T-helper 1 cell treated with Interleukin-12 subunit alpha and Interleukin-12 subunit beta and Interleukin-4 antibody, amounts not matched to agents 30 μg/mL and 1 μg/mL, for 36 hours (primary cell): ENCODE measurements at regions not wholly inside any gene's neighbourhood (a gene's known extent, or its start where the extent isn't known, plus 50 kb on each side); places are given as distances from the start of the nearest gene placed in this dataset.

Source experiments
- H3K27ac Mint-ChIP-seq: one replicate; pipeline ENCODE4 v1.8.0; 2021; ENCODE audit warnings: mild to moderate bottlenecking, mixed read lengths
- H3K27me3 Mint-ChIP-seq: one replicate; pipeline ENCODE4 v1.8.0; 2021; ENCODE audit warnings: low read depth, mixed read lengths
- H3K36me3 Mint-ChIP-seq: one replicate; pipeline ENCODE4 v1.8.0; 2021; ENCODE audit warnings: low read depth, mixed read lengths
- H3K4me1 Mint-ChIP-seq: one replicate; pipeline ENCODE4 v1.8.0; 2021; ENCODE audit warnings: low read depth, mixed read lengths
- H3K4me3 Mint-ChIP-seq: one replicate; pipeline ENCODE4 v1.8.0; 2021; ENCODE audit warnings: mild to moderate bottlenecking, moderate library complexity, mixed read lengths
- H3K9me3 Mint-ChIP-seq: one replicate; pipeline ENCODE4 v1.8.0; 2021; ENCODE audit warnings: mixed read lengths

DNA sequence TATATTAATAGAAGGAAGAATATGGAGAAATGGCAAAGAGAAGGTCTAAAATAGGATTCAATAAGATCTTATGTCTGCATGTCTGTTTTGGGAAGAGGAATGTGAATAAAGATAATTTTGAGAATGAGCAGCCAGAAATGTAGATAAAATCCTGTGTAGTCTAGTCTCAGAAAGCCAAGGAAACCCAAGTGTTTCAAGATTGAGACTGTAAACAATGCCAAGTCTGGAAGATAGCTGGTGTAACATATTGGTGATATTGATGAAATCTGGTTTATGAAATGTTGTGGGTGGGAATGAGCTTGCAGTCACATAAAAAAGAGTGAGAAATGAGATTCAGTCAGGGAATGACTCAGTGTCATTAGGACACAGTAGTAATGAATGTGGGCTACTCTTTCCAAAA, 1180.3 kb upstream of the PCDH20 start:
- Mint-ChIP-seq H3K9me3 (peaks cover 8% of the 10 kb centered on the region), H3K27me3 (no peaks in the 10 kb centered on the region), H3K4me1 (no peaks in the 10 kb centered on the region), H3K27ac (no peak overlapping the region), H3K4me3 (no peak overlapping the region), H3K36me3 (no peaks in the 10 kb centered on the region)

- no peaks in the 10 kb centered on the region for H3K27me3 Mint-ChIP-seq
- H3K36me3 Mint-ChIP-seq = no peaks in the 10 kb centered on the region
- no peaks in the 10 kb centered on the region for H3K4me1 Mint-ChIP-seq
- H3K9me3 Mint-ChIP-seq = peaks cover 8% of the 10 kb centered on the region
- H3K27ac Mint-ChIP-seq = no peak overlapping the region
- H3K4me3 Mint-ChIP-seq = no peak overlapping the region
Measured at GRCh38 chr13:62593804-62594203, 1178.2 kb upstream of the PCDH20 start.

- H3K27me3 Mint-ChIP-seq = no peaks in the 10 kb centered on the region
- H3K27ac Mint-ChIP-seq = no peak overlapping the region
- no peak overlapping the region for H3K4me3 Mint-ChIP-seq
- peaks cover 3% of the 10 kb centered on the region for H3K9me3 Mint-ChIP-seq
- H3K36me3 Mint-ChIP-seq = no peaks in the 10 kb centered on the region
- H3K4me1 Mint-ChIP-seq = no peaks in the 10 kb centered on the region
Measured at GRCh38 chr13:62583466-62583865, 1167.8 kb upstream of the PCDH20 start.

- Mint-ChIP-seq H3K27me3 (no peaks in the 10 kb centered on the region), H3K36me3 (no peaks in the 10 kb centered on the region), H3K9me3 (peaks cover 3% of the 10 kb centered on the region), H3K4me1 (no peaks in the 10 kb centered on the region), H3K4me3 (no peak overlapping the region), H3K27ac (no peak overlapping the region)
Measured at GRCh38 chr13:62578402-62578801, 1162.8 kb upstream of the PCDH20 start.

DNA sequence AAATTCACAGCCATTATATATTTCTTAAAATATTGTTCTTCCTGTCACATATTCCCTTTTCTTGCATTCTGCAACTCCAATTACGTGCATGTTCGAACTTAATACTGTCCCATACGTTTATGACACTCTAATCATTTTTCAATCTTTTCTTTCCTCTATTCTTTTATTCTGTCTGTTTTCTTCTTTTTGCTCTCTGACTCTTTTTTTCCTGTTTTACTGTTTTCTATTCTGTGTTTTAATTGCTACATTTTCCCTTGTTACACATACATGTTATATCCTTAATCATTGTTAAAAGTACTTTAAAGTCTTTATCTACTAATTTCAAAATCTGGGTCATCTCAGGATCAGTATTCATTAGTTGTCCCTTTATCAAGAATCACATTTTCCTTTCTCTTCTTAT, 1149.1 kb upstream of the PCDH20 start:
- Mint-ChIP-seq H3K4me1 (no peaks in the 10 kb centered on the region), H3K9me3 (no peaks in the 10 kb centered on the region), H3K27ac (no peak overlapping the region), H3K4me3 (no peak overlapping the region), H3K27me3 (no peaks in the 10 kb centered on the region), H3K36me3 (no peaks in the 10 kb centered on the region)

DNA sequence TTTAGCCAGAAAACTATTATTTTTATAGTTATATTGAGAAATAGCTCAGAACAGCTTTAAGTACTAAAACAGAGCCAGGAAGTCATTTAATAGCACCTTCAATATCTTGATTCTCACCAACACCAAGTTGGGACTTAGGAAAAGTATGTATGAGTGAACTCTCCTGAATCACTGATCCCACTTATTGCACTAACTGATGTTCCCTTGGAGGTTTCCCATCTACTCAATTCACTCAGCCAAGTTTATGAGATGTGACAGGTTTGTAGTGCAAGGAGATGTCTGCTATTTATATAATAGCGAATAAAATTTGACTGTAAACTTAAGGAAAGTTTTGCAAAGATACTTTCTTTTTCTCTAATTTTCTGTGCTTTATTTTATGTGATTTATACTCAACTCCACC, 1147.6 kb upstream of the PCDH20 start:
- no peaks in the 10 kb centered on the region for H3K27me3 Mint-ChIP-seq
- H3K36me3 Mint-ChIP-seq = no peaks in the 10 kb centered on the region
- H3K4me1 Mint-ChIP-seq = no peaks in the 10 kb centered on the region
- H3K27ac Mint-ChIP-seq = no peak overlapping the region
- H3K9me3 Mint-ChIP-seq = no peaks in the 10 kb centered on the region
- no peak overlapping the region for H3K4me3 Mint-ChIP-seq

DNA sequence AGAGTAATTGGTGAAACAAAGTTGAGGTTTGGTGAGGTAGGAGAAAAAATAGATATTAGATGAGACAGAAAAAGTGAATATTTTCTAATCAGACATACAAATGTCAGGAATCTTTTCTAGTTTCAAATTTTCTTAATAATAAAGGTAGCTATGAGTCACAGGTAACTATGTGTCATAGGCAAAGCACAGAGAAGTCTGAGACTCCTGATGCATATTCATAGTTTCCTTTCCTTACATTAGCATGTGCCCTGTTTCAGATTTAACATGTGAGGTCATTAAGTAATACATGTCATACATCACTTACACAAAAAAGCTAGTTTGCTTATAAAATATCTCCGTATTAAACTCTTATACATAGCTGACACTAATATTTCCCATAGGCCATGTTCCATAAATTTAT, 1141.3 kb upstream of the PCDH20 start:
- Mint-ChIP-seq H3K9me3 (no peaks in the 10 kb centered on the region), H3K27me3 (no peaks in the 10 kb centered on the region), H3K36me3 (no peaks in the 10 kb centered on the region), H3K4me1 (no peaks in the 10 kb centered on the region), H3K4me3 (no peak overlapping the region), H3K27ac (no peak overlapping the region)

DNA sequence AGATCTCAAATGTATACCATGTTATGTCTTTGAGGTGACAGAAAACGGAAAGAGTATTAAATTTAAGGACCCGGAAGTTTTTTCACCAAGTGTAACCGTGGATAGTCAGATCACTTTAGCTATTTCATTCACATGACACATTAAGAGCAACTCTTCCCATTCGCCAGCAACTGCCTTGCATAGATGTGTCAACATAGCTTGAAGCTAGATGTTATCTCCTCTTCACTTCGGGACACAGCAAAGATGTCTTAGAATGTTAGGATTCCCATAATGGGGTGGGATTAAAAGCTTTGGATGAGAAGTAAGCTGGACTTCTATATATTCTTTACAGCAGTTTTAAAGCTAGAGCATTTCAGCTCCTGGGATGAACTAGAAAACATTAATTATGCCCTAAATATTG, 1135.9 kb upstream of the PCDH20 start:
- Mint-ChIP-seq H3K27me3 (no peaks in the 10 kb centered on the region), H3K36me3 (no peaks in the 10 kb centered on the region), H3K4me1 (no peaks in the 10 kb centered on the region), H3K9me3 (no peaks in the 10 kb centered on the region), H3K27ac (no peak overlapping the region), H3K4me3 (no peak overlapping the region)

GRCh38 chr13:62544928-62545327, 1129.3 kb upstream of the PCDH20 start:
- Mint-ChIP-seq H3K36me3 (no peaks in the 10 kb centered on the region), H3K27me3 (no peaks in the 10 kb centered on the region), H3K4me3 (no peak overlapping the region), H3K27ac (no peak overlapping the region), H3K4me1 (no peaks in the 10 kb centered on the region), H3K9me3 (no peaks in the 10 kb centered on the region)

GRCh38 chr13:62537593-62537992, 1121.9 kb upstream of the PCDH20 start:
- Mint-ChIP-seq H3K4me1 (no peaks in the 10 kb centered on the region), H3K4me3 (no peak overlapping the region), H3K9me3 (peaks cover 4% of the 10 kb centered on the region), H3K36me3 (no peaks in the 10 kb centered on the region), H3K27ac (no peak overlapping the region), H3K27me3 (no peaks in the 10 kb centered on the region)

DNA sequence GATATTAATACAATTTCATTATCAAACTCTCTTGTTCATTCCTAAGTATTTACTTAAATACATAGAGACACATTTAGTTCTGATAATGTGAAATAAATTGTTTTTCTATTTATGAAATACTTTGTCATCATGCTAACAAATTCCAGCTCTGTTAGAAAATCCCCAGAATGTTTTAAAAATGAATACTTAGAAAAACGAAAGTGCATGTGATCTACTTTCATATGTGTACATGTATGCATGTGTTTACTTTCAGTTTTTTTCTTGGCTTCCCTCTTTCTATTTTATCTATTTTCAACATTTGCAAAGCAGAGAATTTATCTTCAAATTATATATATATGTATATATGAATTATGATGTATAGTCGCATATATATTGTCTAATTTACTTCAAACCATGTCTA, 1110.0 kb upstream of the PCDH20 start:
- peaks cover 5% of the 10 kb centered on the region for H3K9me3 Mint-ChIP-seq
- no peak overlapping the region for H3K27ac Mint-ChIP-seq
- H3K27me3 Mint-ChIP-seq = no peaks in the 10 kb centered on the region
- no peaks in the 10 kb centered on the region for H3K36me3 Mint-ChIP-seq
- no peak overlapping the region for H3K4me3 Mint-ChIP-seq
- H3K4me1 Mint-ChIP-seq = no peaks in the 10 kb centered on the region

GRCh38 chr13:62524498-62524897, 1108.8 kb upstream of the PCDH20 start:
- no peak overlapping the region for H3K27ac Mint-ChIP-seq
- H3K27me3 Mint-ChIP-seq = no peaks in the 10 kb centered on the region
- H3K36me3 Mint-ChIP-seq = no peaks in the 10 kb centered on the region
- H3K4me1 Mint-ChIP-seq = no peaks in the 10 kb centered on the region
- H3K4me3 Mint-ChIP-seq = no peak overlapping the region
- peaks cover 5% of the 10 kb centered on the region for H3K9me3 Mint-ChIP-seq

DNA sequence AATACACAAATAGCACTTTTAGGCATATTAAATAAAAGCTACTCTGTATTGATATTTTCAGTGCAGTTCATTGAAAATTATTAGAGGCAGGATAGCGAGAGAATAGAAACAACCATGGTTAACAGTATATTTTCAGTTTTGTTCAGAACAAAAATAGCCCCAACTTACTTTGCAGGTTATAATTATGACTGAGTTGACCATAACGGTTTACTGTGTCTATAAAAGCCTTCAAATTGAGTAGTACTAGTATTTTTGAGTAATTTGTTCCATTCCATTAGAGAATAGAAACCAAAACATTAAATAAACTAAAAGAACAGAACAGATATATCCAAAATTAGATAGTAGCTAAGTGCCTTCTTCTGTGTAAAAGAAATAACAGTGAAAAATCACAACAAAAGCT, 1108.4 kb upstream of the PCDH20 start:
- peaks cover 5% of the 10 kb centered on the region for H3K9me3 Mint-ChIP-seq
- H3K27me3 Mint-ChIP-seq = no peaks in the 10 kb centered on the region

GRCh38 chr13:62512194-62513141, 1096.8 kb upstream of the PCDH20 start:
- no peak overlapping the region for H3K27ac Mint-ChIP-seq
- H3K4me1 Mint-ChIP-seq = peaks cover 4% of the 10 kb centered on the region
- no peaks in the 10 kb centered on the region for H3K27me3 Mint-ChIP-seq
- no peak overlapping the region for H3K4me3 Mint-ChIP-seq
- no peaks in the 10 kb centered on the region for H3K9me3 Mint-ChIP-seq
- no peaks in the 10 kb centered on the region for H3K36me3 Mint-ChIP-seq

More for the DNA sequence above, 1108.4 kb upstream of the PCDH20 start:
- no peak overlapping the region for H3K4me3 Mint-ChIP-seq
- H3K36me3 Mint-ChIP-seq = no peaks in the 10 kb centered on the region
- no peaks in the 10 kb centered on the region for H3K4me1 Mint-ChIP-seq
- no peak overlapping the region for H3K27ac Mint-ChIP-seq

DNA sequence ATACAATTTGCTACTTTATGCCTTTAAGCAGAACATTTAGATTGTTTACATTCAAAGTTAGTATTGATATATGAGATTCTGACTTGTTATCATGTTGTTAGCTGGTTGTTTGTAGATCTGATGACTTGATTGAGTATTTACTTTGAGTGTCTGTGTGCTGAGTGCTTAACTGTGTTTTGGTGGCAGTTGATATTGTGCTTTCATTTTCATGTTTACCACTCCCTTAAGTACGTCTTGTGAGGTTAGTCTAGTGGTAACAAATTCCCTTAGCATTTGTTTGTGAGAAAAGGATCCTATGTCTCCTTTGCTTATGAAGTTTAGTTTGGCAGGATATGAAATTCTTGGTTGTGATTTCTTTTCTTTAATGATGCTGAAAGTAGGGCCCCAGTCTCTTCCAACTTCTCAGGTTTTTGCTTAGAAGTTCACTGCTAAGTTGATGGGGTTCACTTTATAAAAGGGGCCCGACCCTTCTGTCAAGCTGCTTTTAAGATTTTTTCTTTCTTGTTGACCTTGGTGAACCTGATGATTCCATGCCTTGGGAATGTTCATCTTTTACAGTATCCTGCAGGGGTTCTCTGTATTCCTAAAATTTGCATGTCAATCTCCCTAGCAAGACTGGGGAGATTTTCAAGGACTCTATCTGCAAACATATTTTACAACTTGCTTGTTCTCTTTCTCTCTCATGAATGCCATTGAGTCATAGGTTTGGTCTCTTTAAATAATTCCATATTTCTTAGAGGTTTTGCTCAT, 1095.4 kb upstream of the PCDH20 start:
- H3K27me3 Mint-ChIP-seq = no peaks in the 10 kb centered on the region
- no peak overlapping the region for H3K4me3 Mint-ChIP-seq
- H3K9me3 Mint-ChIP-seq = no peaks in the 10 kb centered on the region
- no peaks in the 10 kb centered on the region for H3K36me3 Mint-ChIP-seq
- no peak overlapping the region for H3K27ac Mint-ChIP-seq
- peaks cover 4% of the 10 kb centered on the region for H3K4me1 Mint-ChIP-seq
